ENCODE measurements at regions not wholly inside any gene's neighbourhood (a gene's known extent, or its start where the extent isn't known, plus 50 kb on each side); places are given as distances from the start of the nearest gene placed in this dataset.

GRCh38 chr15:47897525-47897924, 180.2 kb downstream of the SEMA6D start:
- TF ChIP-seq, protein P1, sequence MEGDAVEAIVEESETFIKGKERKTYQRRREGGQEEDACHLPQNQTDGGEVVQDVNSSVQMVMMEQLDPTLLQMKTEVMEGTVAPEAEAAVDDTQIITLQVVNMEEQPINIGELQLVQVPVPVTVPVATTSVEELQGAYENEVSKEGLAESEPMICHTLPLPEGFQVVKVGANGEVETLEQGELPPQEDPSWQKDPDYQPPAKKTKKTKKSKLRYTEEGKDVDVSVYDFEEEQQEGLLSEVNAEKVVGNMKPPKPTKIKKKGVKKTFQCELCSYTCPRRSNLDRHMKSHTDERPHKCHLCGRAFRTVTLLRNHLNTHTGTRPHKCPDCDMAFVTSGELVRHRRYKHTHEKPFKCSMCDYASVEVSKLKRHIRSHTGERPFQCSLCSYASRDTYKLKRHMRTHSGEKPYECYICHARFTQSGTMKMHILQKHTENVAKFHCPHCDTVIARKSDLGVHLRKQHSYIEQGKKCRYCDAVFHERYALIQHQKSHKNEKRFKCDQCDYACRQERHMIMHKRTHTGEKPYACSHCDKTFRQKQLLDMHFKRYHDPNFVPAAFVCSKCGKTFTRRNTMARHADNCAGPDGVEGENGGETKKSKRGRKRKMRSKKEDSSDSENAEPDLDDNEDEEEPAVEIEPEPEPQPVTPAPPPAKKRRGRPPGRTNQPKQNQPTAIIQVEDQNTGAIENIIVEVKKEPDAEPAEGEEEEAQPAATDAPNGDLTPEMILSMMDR (IDR thresholded peaks at IDR 0.05): no peak
- no peak for TF ChIP-seq POLR2A (IDR thresholded peaks at IDR 0.05)
- TF ChIP-seq EP300 (IDR thresholded peaks at IDR 0.05): no peak
- TF ChIP-seq POLR2AphosphoS5 (IDR thresholded peaks at IDR 0.05): no peak

Measured in suprapubic skin (tissue), 4 donors.